Psoas muscle (tissue), 7 donors: ENCODE measurements at regions not wholly inside any gene's neighbourhood (a gene's known extent, or its start where the extent isn't known, plus 50 kb on each side); places are given as distances from the start of the nearest gene placed in this dataset.

Source experiments
- ATAC-seq, 4 donors: fragments of 200-7000 bp; cut with Tn5 transposase; one replicate each; pipeline ENCODE4 v1.9.1; 2020; ENCODE audit warnings: moderate library complexity in 3 of 4, mild to moderate bottlenecking in 2 of 4
- DNase-seq, 2 donors: peaks; one replicate each; pipeline ENCODE4 v3.0.0-alpha.2; 2020
- H3K27ac ChIP-seq: fragments of 200-600 bp; one replicate; pipeline ENCODE4 v1.8.0; 2022
- H3K27me3 ChIP-seq, 3 donors: fragments of 200-600 bp in 1 of 3; one replicate each; pipeline versions ENCODE4 v1.6.1 to v1.8.0; 2013 to 2022; ENCODE audit warnings: low read length in 2 of 3, mild to moderate bottlenecking in 2 of 3, moderate library complexity in 1 of 3; ENCODE audit not compliant: insufficient read depth in 3 of 3
- H3K36me3 ChIP-seq, 2 donors: fragments of 200-600 bp in 1 of 2; one replicate each; pipeline versions ENCODE4 v1.6.1 to v1.8.0; 2013 to 2022; ENCODE audit warnings: low read depth in 1 of 2, mild to moderate bottlenecking in 1 of 2, moderate library complexity in 1 of 2; ENCODE audit not compliant: insufficient read depth in 1 of 2
- H3K4me1 ChIP-seq: fragments of 200-600 bp; one replicate; pipeline ENCODE4 v1.8.0; 2022
- H3K4me3 ChIP-seq: fragments of 200-600 bp; one replicate; pipeline ENCODE4 v1.8.0; 2022; ENCODE audit warnings: mild to moderate bottlenecking
- H3K9me3 ChIP-seq: fragments of 200-600 bp; one replicate; pipeline ENCODE4 v1.8.0; 2022
- CTCF ChIP-seq: fragments of 200-600 bp; IDR thresholded peaks from one replicate; pipeline ENCODE4 v1.8.0; 2022; ENCODE audit warnings: antibody characterized with exemption
- WGBS, 3 donors: extraction: QIAGEN DNeasy Blood & Tissue Kit; methylation state at CpG; one replicate each; pipeline versions ENCODE4 v1.1.6 to v1.1.7; 2013; 5-methylcytosine and 5-hydroxymethylcytosine counted together
- intact Hi-C, 2 donors: fragments of 100-400 bp; cut with DNase I; formaldehyde crosslinking; loops; one replicate each; pipeline versions ENCODE4 v1.11.0 to v1.14.2; 2022
- donor health status: healthy with polysubstance abuse.
- donor health status: DM: no; HTN: no; CAD: no; lungs with moderate emphysema.
- donor health status: Bipolar disorder and iron deficiency.
- donor health status: healthy.
- donor health status: DM: yes; HTN: yes; CAD: no.
- donor health status: DM: no; HTN: no; CAD: no.
- donor health status: DM: yes; HTN: yes; CAD: no.

GRCh38 chr2:191555092-191555742, 122.7 kb upstream of the NABP1 start:
- DNase-seq (peak; percentile 75 to 80), ATAC-seq (peak; percentile 83 to 96 (median 88))
- H3K4me1 ChIP-seq: no peaks in the 10 kb centered on the region
- intact Hi-C loops: loop anchor here (2.0 to 5.0 kb wide), 3 partner anchors 257 to 608 kb away; no protein-coding TSS in a partner anchor
- H3K27me3 ChIP-seq: no peaks in the 10 kb centered on the region
- 3 to 7% (median 5%) methylated on average over 9 to 10 of the region's 10 CpGs for WGBS, 3 donors
- H3K9me3 ChIP-seq: no peaks in the 10 kb centered on the region
- no peak overlapping the region for H3K4me3 ChIP-seq
- no peak overlapping the region for H3K27ac ChIP-seq
- TF ChIP-seq CTCF: peak; percentile 76
- H3K36me3 ChIP-seq: no peaks in the 10 kb centered on the region

DNA sequence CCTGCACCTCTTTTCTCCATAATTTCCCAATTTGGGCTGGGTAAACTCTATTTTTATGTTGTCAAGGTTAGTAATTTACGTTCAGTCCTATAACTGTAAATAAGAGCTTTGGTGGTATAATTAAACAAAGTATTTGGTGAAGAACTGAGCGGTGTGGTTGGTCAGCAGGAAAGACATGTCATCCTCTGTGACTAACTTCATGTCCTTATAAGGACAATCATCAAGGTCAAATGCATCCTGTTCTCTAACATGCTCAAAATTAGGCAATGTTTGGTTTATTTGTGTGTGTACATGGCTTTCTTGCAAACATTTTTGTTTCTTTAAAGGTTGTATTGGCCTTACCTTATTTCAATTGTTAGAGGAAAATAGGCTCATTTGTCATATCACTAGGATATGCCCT, 121.5 kb upstream of the NABP1 start:
- no peaks in the 10 kb centered on the region for H3K9me3 ChIP-seq
- H3K36me3 ChIP-seq: no peaks in the 10 kb centered on the region
- no peak for DNase-seq
- ATAC-seq: no peak
- no peaks in the 10 kb centered on the region for H3K4me1 ChIP-seq
- intact Hi-C loops: loop anchor here (5.0 kb wide), 2 partner anchors 256 to 606 kb away; no protein-coding TSS in a partner anchor
- no peak for TF ChIP-seq CTCF
- 62 to 90% (median 85%) methylated on average over 2 of the region's 2 CpGs for WGBS, 3 donors
- H3K27ac ChIP-seq: no peak overlapping the region
- H3K27me3 ChIP-seq: no peaks in the 10 kb centered on the region
- no peak overlapping the region for H3K4me3 ChIP-seq

- Histone ChIP-seq H3K36me3 (no peaks in the 10 kb centered on the region), H3K27me3 (no peaks in the 10 kb centered on the region), H3K9me3 (no peaks in the 10 kb centered on the region), H3K4me1 (no peaks in the 10 kb centered on the region), H3K27ac (no peak overlapping the region), H3K4me3 (no peak overlapping the region)
- ATAC-seq (no peak), DNase-seq (no peak)
- TF ChIP-seq CTCF: no peak
- intact Hi-C loops: loop anchor here (5.0 kb wide), 2 partner anchors 254 to 604 kb away; no protein-coding TSS in a partner anchor
- 93 to 94% (median 94%) methylated on average over 5 of the region's 5 CpGs for WGBS, 3 donors
Observed at GRCh38 chr2:191557841-191558240, 120.1 kb upstream of the NABP1 start.

GRCh38 chr2:191559569-191559968, 118.4 kb upstream of the NABP1 start:
- TF ChIP-seq CTCF: no peak
- intact Hi-C loops: loop anchor here (5.0 kb wide), 2 partner anchors 253 to 603 kb away; no protein-coding TSS in a partner anchor
- 91 to 95% (median 94%) methylated on average over 4 of the region's 4 CpGs for WGBS, 3 donors

More at GRCh38 chr2:191559569-191559968, 118.4 kb upstream of the NABP1 start:
- DNase-seq (no peak), ATAC-seq (no peak)
- H3K9me3 ChIP-seq: no peaks in the 10 kb centered on the region
- H3K27ac ChIP-seq: no peak overlapping the region
- H3K4me1 ChIP-seq: no peaks in the 10 kb centered on the region
- H3K27me3 ChIP-seq: no peaks in the 10 kb centered on the region
- H3K36me3 ChIP-seq: no peaks in the 10 kb centered on the region
- no peak overlapping the region for H3K4me3 ChIP-seq
